GM21526 (cell line): ENCODE measurements at regions not wholly inside any gene's neighbourhood (a gene's known extent, or its start where the extent isn't known, plus 50 kb on each side); places are given as distances from the start of the nearest gene placed in this dataset.
A peak's percentile ranks its signal among the peaks of the same experiment; 100 is the strongest.

Experiments used
- ATAC-seq: cut with Tn5 transposase; IDR thresholded peaks from one replicate; pipeline ENCODE4 v1.9.1; 2021; ENCODE audit warnings: moderate library complexity; ENCODE audit not compliant: unreplicated experiment, low FRiP score

DNA sequence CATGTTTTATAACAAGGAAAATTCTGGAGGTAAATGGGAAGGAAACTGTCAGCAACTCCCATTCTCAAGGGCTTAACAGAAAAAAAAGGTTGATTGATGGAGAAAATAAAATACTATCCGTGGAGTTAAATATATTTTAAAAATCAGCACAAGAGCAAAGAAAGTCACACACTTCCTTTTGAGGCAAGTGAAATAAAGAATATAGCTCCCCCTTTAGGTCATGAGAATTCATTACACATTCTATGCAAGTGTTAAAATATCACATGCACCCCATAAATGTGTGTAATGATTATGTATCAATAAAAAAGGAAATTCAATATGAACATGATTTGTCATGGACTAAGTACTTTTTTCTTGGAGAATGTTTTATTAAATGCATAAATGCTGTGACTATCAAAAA, 349.2 kb downstream of the TPBG start:
- peak; percentile 65 for ATAC-seq

DNA sequence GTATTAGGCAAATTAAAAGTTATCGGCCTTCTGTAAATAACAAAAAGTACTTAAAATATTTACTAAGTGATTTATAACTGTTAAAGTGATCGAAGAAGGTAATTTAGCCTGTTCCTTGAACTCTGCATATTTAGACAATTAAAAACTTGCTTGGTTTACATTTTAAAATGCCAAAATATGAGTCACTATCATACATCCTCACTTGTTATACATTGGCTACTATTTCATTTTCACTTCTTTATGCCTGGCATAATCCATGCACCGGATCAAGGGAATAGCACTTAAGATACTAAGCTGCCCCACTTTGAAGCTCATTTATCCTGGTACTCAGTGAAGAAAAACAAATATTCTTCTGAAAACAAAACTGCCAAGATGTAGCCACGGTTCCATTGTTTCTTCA, 344.6 kb downstream of the UBE3D start:
- no peak for ATAC-seq

DNA sequence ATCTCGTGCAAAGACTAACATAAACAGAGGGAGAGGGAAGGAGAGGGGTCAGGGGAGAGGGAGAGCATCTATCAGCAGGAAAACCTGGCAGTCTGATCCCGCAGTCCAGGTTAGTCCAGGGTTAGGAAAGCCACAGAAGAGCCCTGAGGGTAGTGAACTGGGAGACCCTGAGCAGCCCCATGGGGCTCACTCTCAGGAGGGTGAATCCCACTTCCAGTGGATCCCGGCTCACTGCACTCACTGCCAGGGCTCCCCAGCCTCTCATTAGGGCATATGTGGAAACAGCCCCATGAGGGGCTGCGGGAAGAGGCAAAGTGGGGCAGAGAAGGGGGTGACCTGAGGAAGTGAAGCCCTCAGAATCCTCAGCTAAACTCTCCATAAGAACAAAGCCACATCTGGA, 329.9 kb downstream of the UBE3D start:
- ATAC-seq: no peak

DNA sequence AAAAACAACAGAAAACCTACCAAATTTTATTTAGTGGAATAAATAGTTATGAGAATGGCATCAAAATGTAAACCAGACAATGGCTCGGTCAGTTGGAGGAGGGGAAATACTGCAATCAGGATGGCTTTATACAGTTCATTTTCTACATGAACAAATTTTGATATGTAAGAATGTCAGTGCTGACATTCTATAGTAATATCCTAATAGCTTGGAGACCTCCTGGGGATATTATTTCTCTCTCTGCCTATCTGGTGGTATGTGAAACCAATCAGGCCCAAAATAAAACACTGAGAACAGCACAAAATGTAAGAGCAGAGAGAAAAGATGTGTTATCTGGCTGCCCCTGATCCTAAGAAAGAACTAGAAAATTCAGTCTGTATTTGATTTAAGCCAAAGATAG, 327.7 kb downstream of the UBE3D start:
- no peak for ATAC-seq

DNA sequence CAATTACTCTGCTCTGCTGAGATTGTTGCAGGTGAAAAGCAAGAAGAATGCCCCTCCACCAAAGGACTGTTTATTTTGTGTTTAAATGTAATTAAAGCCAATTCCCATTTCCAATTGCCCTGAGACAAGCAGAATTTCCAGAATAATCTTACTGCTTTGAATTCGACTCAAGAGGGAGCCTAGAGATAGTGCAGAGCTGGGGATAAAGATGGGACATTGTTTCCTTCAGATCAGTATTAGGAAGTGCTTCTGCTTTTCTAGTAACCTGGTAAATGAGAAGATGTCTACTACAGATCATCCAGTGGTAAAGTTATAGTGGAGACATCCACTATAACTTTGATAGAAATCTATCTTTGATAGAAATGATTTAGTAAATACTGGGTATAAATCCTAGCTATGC, 326.9 kb downstream of the UBE3D start:
- no peak for ATAC-seq

DNA sequence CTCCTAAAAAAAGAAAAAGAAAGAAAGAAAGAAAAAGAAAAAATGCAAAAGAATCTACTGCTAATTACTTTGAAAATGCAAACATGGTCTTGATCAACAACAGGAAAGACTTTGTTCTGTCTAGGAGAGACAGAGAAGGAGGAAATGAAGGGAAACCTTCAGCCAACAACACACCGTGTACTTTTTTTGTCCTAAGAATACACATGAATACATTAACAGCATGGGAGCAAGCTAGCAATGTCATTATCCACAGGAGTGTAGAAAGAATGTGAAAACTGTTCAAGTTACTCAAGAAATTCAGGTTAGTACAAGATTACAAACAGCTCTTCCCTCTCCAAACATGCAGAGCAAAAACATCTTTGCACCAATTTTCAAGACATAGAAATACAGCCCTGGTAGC, 326.3 kb downstream of the UBE3D start:
- no peak for ATAC-seq

DNA sequence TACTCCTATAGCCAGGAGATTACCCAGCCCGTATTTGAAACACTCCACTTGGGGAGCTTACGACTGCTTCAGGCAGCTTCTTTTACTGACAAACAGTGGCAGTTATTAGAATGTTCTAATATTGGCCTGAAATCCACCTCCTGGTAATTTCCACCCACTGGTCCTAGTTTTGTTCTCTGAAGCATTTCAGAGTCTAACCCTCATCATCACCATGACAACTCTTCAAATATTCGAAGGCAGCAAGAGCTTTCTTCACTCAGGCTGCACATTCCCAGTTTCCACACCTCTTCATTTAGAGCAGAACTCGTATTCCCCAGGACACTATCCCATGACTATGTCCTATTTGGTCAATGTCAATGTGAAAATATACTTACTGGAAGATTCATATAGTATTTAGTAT, 325.6 kb downstream of the UBE3D start:
- no peak for ATAC-seq

DNA sequence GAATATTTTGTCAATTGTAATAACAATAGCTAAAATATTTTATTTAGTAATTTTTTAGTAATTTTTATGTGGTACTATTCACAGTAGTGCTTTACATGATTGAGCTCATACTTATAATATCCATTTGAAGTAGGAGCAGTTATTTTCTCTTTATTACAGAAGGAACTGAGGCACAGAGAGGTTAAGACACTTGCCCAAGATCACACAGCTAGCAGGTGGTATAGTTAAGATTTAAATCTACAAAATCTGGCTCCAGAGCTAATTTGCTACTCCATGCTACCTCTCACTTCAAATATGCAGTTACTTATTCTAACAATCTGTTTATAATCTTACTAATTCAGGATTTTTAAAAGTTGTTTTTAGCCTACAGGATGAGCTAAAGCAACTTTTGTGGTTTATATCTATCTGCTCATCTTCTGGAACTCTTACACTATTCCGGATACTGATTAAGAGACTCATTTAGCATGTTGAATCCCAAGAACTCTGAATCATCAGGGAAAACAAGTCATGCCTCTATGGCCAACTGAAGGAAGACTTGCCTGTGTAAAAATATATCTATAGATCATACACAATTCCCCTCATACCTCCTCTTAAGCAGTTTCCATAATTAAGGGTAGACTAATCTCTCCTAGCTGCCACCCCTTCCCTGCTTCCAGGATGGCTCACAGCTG, 324.2 kb downstream of the UBE3D start:
- no peak for ATAC-seq

DNA sequence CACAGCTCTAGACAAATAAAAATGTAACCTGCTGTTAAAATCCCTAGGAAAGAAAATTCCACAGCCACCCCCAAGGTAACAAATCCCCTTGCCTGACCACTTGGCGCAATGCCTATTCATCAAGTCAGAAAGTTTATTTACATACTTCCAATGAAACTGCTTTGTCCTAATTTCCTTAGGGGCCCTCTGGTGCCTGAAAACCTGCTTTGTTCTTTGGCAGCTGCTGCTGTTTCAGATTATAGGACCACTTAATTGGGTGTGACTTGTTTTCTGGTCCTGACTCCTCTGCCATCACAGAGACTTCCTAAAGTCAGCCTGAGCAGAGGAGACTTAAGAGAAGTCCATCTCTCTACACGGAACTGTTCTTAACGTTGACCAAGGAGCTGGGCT, 323.6 kb downstream of the UBE3D start:
- no peak for ATAC-seq

DNA sequence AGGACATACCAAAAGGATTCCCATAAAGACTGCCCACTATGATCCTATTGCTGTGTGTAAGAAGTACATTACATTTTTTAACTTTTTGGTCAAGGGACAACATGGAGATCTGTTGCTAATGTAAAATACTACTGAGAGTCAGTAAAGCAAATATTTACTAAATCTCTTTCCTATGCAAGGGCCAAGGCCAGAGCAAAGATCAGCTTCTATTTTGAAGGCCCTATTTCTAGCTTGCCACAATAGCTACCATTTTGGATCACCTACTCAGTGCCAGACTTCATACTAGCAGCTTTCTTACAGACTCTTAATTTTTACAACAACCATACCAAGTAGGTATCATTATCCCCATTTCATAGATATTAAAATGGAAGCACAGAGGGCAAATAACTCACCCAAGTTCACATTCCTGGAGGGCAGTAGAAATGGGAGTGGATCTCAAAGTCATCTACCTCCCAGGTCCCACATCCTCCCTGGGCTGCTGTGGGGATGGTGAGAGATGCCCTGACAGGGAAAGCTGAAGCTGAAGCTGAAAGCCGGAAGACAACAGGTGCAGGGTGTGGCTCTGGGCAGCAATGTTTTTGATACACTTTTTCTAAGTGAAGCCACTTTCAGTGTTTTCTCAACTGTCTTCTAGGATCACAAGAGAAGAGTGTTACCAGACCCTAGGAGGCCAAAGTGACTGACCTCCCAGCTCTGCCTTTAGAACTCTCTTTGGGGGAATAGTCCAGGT, 321.2 kb downstream of the UBE3D start:
- no peak for ATAC-seq

DNA sequence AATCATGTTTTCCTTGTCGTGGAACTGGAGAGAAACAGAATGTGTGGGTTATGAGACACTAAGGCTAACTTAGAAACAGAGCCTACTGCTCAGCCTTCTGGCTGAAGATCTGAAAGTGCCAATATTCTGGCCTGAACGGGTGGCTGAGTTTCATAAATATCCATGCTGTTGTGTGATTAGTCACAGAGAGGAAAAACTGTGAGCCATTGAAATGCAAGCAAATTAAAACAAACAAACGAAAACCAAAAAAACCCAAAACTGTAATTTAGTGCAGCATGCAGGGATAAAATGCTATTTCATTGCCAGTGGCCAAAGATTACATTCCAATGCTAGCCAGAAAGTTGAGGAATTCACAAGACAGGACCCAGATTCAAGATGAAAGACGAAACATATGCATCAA, 315.1 kb downstream of the UBE3D start:
- ATAC-seq: no peak

DNA sequence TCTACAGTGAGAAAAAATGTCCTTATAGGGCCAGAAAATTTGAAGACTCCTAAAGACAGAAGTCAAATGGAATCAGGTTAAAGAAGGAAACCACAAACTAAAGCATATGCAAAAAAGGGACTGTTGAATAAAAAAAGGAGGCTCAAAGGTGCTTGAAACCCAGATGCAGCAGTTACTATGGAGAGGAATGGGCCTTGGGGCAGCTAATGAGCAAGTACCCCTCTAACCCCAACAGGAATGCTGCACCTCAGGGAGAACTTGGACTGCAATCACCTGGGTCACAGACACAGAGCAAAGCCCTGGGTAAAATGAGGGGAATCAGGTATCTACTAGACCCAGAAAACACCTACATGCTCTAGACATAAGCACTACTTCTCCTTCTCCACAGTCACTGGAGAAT, 313.9 kb downstream of the UBE3D start:
- no peak for ATAC-seq

DNA sequence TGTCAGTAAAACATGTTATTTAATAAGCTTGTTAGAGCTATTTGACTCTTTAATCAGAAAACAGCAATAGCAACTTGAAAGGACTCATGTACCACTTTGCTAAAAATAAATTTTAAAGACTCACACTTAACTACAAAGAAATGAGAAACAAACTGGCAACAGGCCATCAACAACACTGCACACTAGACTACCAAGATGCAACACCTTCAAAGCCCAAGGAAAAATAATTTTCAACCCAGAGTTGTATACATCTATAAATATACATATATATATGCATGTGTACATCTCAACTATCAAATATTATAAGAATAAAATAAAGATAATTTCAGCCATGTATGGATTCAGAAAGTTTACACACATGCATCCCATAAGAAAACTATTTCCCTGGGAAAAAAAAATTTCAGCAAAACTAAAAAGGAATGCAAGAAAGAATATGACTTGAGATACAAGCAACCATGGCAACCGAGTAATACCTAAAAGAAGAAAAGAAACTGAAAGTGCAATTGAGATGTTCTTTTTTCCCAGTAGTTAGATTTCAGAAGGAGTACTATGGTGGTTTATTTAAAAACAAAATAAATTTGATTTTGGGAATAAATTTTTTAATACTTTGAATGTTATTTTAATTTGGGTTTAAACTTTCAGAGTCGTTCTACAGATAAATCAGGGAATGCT, 303.8 kb downstream of the UBE3D start:
- ATAC-seq: no peak

DNA sequence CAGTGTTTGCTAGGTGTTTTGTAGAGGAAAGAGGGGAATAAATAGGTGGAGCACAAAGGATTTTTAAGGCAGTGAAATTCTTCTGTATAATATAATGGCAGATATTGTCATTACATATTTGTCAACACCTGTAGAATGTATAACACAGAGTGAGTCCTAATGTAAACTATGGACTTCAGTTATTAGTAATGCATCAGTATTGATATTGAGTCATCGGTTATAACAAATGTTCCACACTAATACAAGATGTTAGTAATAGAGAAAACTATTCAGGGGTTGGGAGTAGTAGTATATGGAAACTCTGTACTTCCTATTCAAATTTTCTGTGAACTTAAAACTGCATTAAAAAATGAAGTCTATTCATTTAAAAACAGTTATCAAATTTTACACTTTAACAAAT, 299.2 kb downstream of the UBE3D start:
- no peak for ATAC-seq

DNA sequence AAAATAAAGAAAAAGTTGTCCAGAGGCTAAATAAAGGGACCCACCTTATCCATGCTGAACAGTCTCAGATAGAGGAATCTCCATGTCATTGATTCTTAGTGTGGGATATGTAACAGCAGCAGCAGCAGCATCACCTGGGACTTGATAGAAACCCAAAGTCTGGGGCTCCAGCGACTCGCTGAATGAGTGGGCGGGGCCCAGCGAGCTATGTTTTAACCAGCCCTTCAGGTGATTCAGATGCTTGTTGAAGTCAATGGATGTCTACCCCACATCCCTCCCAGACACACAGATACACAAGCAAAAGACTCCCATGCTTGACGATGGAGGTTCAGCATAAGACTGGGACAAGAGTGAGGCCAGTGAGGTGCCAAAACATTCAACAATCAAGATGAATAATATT, 298.6 kb downstream of the UBE3D start:
- no peak for ATAC-seq

DNA sequence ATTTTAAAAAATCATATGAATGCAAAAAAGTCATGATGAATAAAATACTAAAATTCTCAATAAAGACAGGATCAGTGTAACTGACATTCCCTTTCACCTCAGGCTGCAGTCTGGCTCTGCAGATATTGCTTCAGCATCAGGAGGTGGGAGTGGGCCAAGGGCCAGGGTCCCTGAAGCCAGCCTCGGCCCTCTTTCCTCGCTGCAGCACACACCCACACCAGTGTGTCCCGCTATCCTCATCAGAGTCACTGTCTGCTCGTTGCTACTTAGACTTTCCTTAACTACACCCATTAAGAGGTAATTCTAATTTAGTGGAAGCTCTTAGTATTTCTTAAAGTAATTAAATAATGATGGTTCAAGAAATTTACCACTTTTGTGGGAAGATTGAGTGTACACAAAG, 298.2 kb downstream of the UBE3D start:
- no peak for ATAC-seq

DNA sequence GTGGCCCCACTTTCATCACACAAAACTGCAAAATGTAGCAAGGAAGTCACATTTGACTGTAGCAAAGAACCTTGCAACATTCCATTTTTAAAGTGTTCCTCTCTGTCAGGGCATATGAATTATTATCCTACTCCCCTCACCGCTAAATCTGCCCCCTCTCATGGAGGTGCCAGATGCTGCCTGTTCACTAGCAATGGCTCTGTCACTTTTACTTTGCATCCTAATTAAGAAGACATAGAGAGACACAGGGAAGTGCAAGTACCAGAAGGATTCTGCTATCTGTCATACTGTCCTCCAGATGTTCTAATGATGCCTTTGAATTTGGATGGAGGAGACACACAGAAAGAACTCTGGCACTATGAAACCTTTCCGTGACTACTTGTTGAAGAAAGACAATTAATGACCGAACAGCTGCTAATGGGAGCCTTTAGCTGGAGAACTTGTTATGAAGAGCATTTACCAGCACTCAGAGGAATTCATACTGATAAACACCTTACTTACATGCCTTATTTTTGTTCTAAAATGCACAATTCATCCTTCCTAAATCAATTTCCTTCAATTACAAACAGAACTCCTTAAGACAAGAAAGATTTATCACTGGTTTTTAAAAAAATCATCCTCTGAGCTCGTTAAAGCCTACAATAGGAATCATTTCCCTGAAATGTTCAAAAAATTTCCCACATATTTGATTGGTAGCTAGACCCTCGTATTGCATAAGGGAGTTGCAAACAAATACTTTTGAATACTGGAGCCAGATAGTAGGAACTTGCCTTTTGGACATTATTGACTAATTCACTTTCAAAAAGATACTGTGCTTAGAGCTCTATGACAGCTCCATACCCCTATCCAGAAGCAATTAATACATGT, 292.6 kb downstream of the UBE3D start:
- no peak for ATAC-seq

DNA sequence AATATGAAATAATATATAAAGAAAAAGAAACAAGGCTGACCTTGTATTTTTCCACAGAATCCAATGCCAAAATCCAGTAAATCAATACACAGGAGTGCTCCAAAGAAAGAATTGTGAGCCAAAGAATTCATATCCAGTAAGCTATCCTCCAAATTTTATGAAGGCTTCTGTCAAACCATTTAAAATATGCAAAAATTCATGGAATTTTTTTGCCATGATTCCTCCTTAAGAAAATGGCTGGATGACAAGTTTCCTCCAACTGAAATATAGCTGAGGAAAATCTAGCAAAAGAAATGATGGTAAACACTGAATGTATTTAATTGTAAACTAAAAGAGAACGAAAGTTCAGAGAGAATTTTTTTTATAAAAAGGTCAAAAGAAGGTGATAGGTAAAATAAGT, 290.3 kb downstream of the UBE3D start:
- no peak for ATAC-seq

DNA sequence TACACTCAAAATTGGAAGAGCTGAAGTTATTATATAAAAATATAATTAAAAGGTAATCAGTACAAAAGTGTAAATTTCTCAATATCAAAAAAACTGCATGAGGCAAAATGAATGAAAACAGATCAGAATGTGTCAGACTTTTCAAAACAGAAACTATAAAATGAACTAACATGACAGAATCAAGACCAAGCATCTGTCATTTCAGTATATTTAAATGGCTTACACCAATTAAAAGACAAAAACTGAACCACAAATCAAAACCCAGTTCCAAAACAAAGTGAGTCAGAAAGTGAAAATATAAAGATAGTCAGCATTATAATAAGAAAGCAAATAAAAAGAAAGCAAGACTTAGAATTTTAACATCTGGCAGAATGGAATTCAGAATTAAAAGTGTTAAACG, 289.7 kb downstream of the UBE3D start:
- no peak for ATAC-seq

DNA sequence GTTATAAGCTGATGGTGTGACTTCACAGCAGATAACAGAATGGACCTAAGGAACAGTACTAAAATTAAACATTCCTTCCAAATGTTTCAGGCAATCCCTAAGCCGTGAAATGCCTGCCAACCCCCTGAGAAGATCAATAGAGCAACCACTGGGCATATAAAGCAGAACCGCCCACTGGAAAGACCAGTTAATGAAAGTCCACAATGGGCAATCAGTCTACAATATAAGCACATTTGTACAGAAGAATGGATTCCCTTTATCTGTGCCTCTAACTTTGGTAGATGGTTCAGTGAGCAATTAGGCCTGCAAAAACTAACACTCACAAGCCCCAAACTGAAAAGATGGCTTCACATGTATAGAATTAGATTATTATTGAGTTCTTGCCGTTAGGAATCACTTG, 286.6 kb downstream of the UBE3D start:
- no peak for ATAC-seq

DNA sequence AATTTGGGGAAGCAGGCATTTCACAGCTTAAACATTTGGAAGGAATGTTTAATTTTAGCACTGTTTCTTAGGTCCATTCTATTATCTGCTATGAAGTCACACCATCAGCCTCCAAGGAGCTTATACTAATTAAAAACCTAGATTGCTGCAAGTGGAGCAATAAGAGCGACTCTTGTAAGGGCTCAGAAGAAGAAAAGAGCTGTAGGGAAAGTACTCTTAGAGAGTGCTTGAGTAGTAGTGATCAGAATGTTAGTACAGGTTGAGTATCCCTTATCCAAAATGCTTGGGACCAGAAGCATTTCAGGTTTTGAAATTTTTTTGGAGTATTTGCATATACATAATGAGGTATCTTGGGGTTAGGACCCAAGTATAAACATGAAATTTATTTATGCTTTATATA, 285.3 kb downstream of the UBE3D start:
- ATAC-seq: no peak
